Large intestine (tissue), 3 donors: ENCODE measurements at regions not wholly inside any gene's neighbourhood (a gene's known extent, or its start where the extent isn't known, plus 50 kb on each side); places are given as distances from the start of the nearest gene placed in this dataset.

Source experiments
- DNase-seq, 2 donors: peaks; one replicate each; pipeline versions ENCODE4 v3.0.0 to v3.0.0-alpha.2; 2013
- H3K27ac ChIP-seq: one replicate; pipeline ENCODE4 v1.5.1; 2013; ENCODE audit warnings: low read length
- H3K27me3 ChIP-seq: 2 replicates; pipeline ENCODE4 v1.6.1; 2013; ENCODE audit warnings: low read length; ENCODE audit not compliant: control insufficient read depth, insufficient read depth
- H3K36me3 ChIP-seq: 2 replicates; pipeline ENCODE4 v1.6.1; 2013; ENCODE audit warnings: low read length; ENCODE audit not compliant: control insufficient read depth, insufficient read depth
- H3K4me1 ChIP-seq: one replicate; pipeline ENCODE4 v1.6.1; 2013; ENCODE audit warnings: low read length; ENCODE audit not compliant: control insufficient read depth, insufficient read depth
- H3K4me3 ChIP-seq: one replicate; pipeline ENCODE4 v1.5.1; 2013; ENCODE audit warnings: low read length
- H3K9me3 ChIP-seq: one replicate; pipeline ENCODE4 v1.6.1; 2013; ENCODE audit warnings: mild to moderate bottlenecking, low read depth, low read length, moderate library complexity; ENCODE audit not compliant: control insufficient read depth
- WGBS: methylation state at CpG from one replicate; pipeline ENCODE4 v1.1.5; 2013; ENCODE audit warnings: low lambda C conversion rate; ENCODE audit not compliant: insufficient coverage; 5-methylcytosine and 5-hydroxymethylcytosine counted together

DNA sequence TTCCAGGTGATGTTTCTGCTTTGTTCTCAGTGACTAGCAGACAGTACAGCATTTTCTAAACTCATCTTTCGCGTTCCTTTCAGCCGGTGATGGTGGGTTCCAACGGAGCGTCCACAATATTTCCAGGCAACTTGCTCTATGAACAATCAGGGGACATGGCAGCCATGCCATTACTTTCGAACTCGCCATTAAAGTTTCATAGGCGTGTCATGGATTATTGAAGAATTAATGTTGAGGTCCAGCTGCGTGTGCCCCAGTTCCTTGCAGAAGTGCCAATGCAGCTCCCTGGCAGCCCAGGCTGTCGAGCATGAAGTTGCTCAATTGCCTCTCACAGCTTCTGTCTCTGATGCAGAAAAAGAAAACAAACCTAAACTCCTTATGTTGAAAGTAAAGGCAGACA lies 262.2 kb downstream of the IRX2 start:
- no CpG with 5 or more reads among the region's 10 CpGs for WGBS

DNA sequence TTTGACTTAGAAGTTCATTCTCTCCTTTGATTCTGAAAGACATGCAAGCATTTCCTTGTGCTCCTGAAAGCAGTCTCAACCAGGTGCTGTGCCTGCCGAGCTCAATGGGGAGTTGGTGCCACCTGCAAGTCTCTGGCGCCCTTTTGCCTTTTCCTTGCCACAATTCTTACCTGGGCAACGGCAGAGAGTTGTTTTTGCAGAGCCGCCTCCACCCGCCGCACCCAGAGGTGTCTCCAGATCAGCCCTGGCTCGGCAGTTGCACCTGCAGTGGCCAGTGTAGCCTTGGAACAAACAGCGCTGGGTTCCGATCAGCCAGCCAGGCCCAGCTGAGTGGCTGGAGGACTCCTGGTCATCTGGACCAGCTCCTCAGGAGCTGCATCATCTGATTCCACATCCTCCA lies 262.9 kb downstream of the IRX2 start:
- WGBS, result no CpG with 5 or more reads among the region's 9 CpGs

More for the DNA sequence above, 262.2 kb downstream of the IRX2 start:
- no peak for DNase-seq
- Histone ChIP-seq H3K36me3 (no peaks in the 10 kb centered on the region), H3K9me3 (no peaks in the 10 kb centered on the region), H3K4me3 (no peak overlapping the region), H3K4me1 (no peaks in the 10 kb centered on the region), H3K27ac (no peak overlapping the region), H3K27me3 (no peaks in the 10 kb centered on the region)

DNA sequence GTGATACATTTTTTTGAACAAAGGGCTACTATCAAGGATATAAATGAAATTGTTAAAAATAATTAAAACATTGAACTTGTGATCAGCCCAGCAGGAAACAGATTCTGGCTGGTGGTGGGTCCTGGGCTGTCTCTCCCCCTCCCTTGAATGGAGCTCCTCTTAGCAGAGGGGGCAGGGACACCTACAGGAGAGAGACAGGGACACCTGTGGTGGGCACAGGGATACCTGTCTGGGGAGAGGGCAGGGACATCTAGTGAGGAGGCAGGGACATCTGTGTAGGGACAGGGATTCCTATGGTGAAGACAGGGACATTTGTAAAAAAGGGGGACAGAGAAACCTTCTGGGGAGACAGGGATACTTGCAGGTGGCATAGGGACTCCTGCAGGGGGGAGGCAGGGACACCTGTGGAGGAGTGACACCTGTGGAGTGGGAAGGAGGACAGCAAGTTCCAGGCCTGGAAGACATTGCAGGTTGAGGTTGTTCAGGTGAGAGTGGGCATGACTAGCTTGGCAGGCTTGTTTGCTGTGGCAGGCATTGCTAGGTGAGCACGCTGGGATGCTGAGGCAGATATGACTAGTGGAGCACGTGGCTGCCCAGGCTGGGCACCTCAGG lies 264.2 kb downstream of the IRX2 start:
- Histone ChIP-seq H3K4me1 (no peaks in the 10 kb centered on the region), H3K4me3 (no peak overlapping the region), H3K9me3 (no peaks in the 10 kb centered on the region), H3K27ac (no peak overlapping the region), H3K27me3 (no peaks in the 10 kb centered on the region), H3K36me3 (no peaks in the 10 kb centered on the region)
- WGBS, result no CpG with 5 or more reads among the region's 2 CpGs
- DNase-seq, result no peak

More for the DNA sequence above, 262.9 kb downstream of the IRX2 start:
- Histone ChIP-seq H3K27ac (no peak overlapping the region), H3K4me3 (no peak overlapping the region), H3K36me3 (no peaks in the 10 kb centered on the region), H3K27me3 (no peaks in the 10 kb centered on the region), H3K4me1 (no peaks in the 10 kb centered on the region), H3K9me3 (no peaks in the 10 kb centered on the region)
- no peak for DNase-seq

DNA sequence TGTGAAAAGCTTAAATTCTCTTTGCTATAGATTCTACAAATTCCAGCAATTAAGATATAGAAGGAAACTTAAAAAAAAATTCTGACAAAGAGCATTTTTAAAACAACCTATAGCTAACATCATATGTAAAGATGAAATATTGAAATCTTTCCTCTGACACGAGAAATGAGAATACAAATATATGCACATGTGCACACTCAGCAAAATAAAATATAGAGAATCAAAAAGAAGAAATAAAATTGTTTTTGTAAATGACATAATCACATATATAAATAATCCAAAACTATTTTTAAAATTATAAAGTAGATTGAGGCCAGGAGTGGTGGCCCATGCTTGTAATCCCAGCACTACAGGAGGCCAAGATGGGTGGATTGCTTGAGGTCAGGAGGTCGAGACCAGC lies 265.1 kb downstream of the IRX2 start:
- Histone ChIP-seq H3K4me1 (no peaks in the 10 kb centered on the region), H3K27ac (no peak overlapping the region), H3K36me3 (no peaks in the 10 kb centered on the region), H3K9me3 (no peaks in the 10 kb centered on the region), H3K27me3 (no peaks in the 10 kb centered on the region), H3K4me3 (no peak overlapping the region)
- no peak for DNase-seq
- WGBS, result 100% methylated on average over 1 of the region's 2 CpGs

DNA sequence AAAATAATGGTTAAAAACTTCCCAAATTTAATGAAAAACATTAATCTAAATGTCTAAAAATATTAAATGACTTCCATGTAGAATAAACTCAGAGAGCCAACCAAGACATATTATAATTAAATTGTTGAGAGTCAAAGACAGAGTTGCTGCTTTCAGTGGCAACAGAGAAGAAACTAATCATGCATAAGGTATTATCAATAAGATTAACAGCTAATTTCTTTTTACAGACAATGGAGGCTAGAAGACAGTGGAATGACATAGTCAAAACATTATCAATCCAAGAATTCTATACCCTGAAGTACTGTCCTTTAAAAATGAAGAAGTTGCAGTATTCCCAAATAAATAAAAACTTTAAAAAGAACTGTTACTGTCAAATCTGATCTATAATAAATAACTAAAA lies 268.7 kb downstream of the IRX2 start:
- no peak for DNase-seq
- H3K4me3 ChIP-seq, result no peak overlapping the region
- H3K36me3 ChIP-seq, result no peaks in the 10 kb centered on the region
- no peaks in the 10 kb centered on the region for H3K4me1 ChIP-seq
- no peaks in the 10 kb centered on the region for H3K27me3 ChIP-seq
- H3K27ac ChIP-seq, result no peak overlapping the region
- peaks cover 1% of the 10 kb centered on the region for H3K9me3 ChIP-seq

DNA sequence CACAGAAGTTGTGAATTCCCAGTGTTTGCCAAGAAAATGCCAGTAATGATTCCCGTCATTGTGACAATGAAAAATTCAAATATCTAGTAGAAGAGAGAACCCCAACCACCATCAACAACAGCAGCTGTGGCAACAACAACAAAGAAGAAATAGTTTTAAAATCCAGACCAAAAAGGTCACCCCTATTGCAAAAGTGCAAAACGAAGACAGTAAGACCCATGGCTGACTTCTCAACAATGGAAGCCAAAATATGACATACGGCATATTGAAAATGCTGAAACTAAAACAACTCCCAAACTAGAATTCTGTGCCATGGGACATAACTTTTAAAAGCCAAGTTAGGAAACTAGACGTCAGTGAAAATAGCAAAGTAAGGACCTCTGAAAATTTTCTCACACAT lies 270.6 kb downstream of the IRX2 start:
- H3K4me3 ChIP-seq, result no peak overlapping the region
- no peak overlapping the region for H3K27ac ChIP-seq
- no peaks in the 10 kb centered on the region for H3K36me3 ChIP-seq
- no peaks in the 10 kb centered on the region for H3K27me3 ChIP-seq
- 100% methylated on average over 1 of the region's 4 CpGs for WGBS
- H3K9me3 ChIP-seq, result peaks cover 4% of the 10 kb centered on the region
- H3K4me1 ChIP-seq, result no peaks in the 10 kb centered on the region
- DNase-seq, result no peak

DNA sequence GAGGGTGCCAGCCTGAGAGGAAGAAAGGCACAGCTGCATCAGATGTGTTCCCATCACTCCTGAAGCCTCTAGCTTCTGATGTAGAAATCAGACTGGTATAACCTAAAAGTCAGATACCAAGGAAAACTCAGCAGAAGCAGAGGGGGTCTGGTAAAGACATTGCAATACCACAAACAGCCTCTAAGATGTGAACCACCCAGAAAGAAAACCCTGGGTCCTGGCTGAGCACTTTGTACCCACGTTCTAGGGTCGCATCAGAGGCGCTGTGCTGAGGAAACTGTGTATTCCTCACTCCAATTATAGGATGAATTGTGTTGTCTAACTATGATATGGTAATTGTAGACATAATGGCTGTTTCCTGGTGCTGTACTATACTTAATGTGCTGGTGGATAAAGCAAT lies 275.6 kb downstream of the IRX2 start:
- Histone ChIP-seq H3K27ac (no peak overlapping the region), H3K4me1 (no peaks in the 10 kb centered on the region), H3K4me3 (no peak overlapping the region), H3K27me3 (no peaks in the 10 kb centered on the region), H3K36me3 (no peaks in the 10 kb centered on the region), H3K9me3 (peaks cover 4% of the 10 kb centered on the region)
- WGBS, result no CpG with 5 or more reads among the region's 3 CpGs
- no peak for DNase-seq

DNA sequence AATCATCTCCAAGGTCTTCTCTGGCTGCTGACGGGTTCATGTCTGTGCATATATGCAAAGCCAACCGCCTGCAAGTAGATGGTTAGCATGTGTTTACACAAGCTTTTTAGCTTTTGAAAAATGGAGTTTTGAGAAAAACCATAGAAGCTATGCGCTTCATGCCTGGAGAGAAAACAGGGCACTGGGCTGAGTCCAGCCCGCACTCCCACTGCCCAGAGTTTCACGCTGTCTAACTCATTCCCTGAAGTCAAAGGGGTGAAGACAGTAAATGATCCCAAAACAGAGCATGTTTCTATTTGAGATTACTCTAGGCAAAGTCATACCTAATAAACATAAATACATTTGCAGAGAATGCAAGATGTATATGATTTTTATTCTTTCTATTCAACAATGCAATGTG lies 278.8 kb downstream of the IRX2 start:
- 100% methylated on average over 1 of the region's 5 CpGs for WGBS
- DNase-seq, result no peak
- H3K36me3 ChIP-seq, result no peaks in the 10 kb centered on the region

DNA sequence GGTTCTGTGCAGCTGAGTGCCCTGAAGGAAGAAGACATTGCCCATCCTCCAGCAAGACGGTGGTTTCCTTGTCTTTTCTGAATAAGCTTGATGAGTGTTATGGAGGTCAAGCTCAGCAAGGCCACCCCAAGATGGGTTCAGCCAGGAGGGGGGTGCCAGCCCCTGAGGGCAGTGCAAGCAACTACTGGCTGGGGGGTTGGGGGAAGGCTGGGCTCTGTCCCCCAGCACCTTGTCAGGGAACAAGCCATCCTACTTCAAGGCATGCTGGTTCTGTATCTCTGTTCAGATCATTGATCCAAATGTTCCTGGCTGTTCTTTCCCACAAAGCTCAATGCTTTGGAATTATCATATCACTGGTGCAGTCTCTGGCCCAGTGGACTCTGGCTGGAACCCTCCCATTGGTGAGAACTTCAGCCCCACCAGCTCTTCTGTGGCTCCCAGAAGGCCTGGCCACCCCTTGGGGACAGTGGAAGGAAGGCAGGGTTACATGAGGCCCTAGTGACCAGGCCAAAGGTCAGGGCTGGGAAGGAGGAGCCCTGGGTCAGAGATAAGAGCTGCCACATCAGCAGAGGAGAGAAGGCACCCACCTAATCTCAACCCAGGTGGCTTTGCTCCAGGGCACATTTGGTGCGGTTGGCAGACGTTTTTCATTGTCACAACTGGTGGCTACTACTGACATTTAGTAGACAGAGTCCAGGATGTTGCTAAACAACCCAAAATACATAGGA lies 280.2 kb downstream of the IRX2 start:
- WGBS, result no CpG with 5 or more reads among the region's 3 CpGs

More for the DNA sequence above, 278.8 kb downstream of the IRX2 start:
- Histone ChIP-seq H3K4me1 (no peaks in the 10 kb centered on the region), H3K27me3 (no peaks in the 10 kb centered on the region), H3K9me3 (peaks cover 2% of the 10 kb centered on the region), H3K27ac (no peak overlapping the region), H3K4me3 (no peak overlapping the region)

DNA sequence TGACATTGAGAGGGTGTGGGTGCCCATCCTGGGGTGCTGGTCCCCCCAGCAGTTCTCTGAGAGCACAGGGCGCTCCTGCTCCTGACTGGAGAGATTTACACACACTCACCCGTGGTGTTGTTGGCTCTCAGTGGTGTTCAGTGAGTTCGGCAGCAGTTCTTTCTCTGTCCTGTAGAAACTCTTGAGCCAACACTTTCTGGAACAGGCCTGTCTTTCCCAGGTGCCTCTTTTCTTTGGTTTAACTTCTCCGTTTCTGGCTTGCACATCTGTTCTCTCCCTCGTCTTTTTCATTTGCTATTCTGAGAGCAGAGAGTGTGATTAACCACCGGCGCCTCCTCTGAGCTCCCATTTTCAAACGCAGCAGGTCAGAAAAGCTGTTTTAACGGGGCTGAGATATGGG lies 284.5 kb downstream of the IRX2 start:
- DNase-seq, result no peak
- Histone ChIP-seq H3K27me3 (peaks cover 2% of the 10 kb centered on the region), H3K36me3 (no peaks in the 10 kb centered on the region), H3K9me3 (no peaks in the 10 kb centered on the region), H3K4me1 (no peaks in the 10 kb centered on the region), H3K4me3 (no peak overlapping the region), H3K27ac (no peak overlapping the region)
- WGBS, result 44% methylated on average over 2 of the region's 9 CpGs

More for the DNA sequence above, 280.2 kb downstream of the IRX2 start:
- no peak for DNase-seq
- Histone ChIP-seq H3K36me3 (no peaks in the 10 kb centered on the region), H3K27me3 (no peaks in the 10 kb centered on the region), H3K4me3 (no peak overlapping the region), H3K9me3 (no peaks in the 10 kb centered on the region), H3K27ac (no peak overlapping the region), H3K4me1 (no peaks in the 10 kb centered on the region)

DNA sequence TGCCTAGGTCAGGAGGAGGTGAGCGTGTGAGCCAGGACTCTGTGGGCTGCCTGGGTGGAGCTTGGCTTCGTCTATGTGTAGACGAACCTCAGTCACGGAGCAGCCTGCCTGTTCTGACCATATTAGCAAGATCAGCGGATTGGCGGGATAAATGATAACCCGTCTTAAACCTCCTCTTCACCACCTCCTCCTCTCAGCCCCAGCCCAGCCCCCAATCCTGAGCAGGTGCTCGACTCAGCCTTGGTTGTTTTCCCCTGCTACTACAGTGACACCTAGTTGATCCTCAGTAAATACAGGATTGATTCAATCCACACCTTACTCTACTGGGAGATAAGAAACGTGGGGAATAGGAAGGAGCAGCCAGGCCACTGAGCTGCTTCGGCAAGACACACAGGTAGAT lies 286.1 kb downstream of the IRX2 start:
- Histone ChIP-seq H3K9me3 (no peaks in the 10 kb centered on the region), H3K27me3 (peaks cover 2% of the 10 kb centered on the region), H3K36me3 (no peaks in the 10 kb centered on the region), H3K4me1 (no peaks in the 10 kb centered on the region), H3K4me3 (no peak overlapping the region), H3K27ac (no peak overlapping the region)
- DNase-seq, result no peak
- WGBS, result no CpG with 5 or more reads among the region's 10 CpGs
